Right ventricle myocardium superior (tissue), 1 donor: ENCODE measurements at regions not wholly inside any gene's neighbourhood (a gene's known extent, or its start where the extent isn't known, plus 50 kb on each side); places are given as distances from the start of the nearest gene placed in this dataset.

Experiments
- ATAC-seq: fragments of 200-7000 bp; cut with Tn5 transposase; one replicate; pipeline ENCODE4 v1.9.1; 2020; ENCODE audit warnings: mild to moderate bottlenecking; ENCODE audit not compliant: poor library complexity
- DNase-seq: peaks from one replicate; pipeline ENCODE4 v3.0.0-alpha.2; 2020
- intact Hi-C: fragments of 100-400 bp; cut with DNase I; formaldehyde crosslinking; loops from one replicate; pipeline ENCODE4 v1.11.2; 2022
- donor health status: DM: no; HTN: yes; CAD: no; lungs with severe emphysema.

- no peak for ATAC-seq
- intact Hi-C loops, result no loop called here
These were observed 157.4 kb downstream of the EVX1 start for GRCh38 chr7:27399791-27400567.

GRCh38 chr7:27405780-27406179 lies 163.2 kb downstream of the EVX1 start:
- DNase-seq, result no peak
- ATAC-seq, result no peak
- intact Hi-C loops, result no loop called here

More at GRCh38 chr7:27399791-27400567, 157.4 kb downstream of the EVX1 start:
- no peak for DNase-seq

GRCh38 chr7:27409311-27409710 lies 166.7 kb downstream of the EVX1 start:
- no peak for DNase-seq
- intact Hi-C loops, result no loop called here
- ATAC-seq, result no peak

DNA sequence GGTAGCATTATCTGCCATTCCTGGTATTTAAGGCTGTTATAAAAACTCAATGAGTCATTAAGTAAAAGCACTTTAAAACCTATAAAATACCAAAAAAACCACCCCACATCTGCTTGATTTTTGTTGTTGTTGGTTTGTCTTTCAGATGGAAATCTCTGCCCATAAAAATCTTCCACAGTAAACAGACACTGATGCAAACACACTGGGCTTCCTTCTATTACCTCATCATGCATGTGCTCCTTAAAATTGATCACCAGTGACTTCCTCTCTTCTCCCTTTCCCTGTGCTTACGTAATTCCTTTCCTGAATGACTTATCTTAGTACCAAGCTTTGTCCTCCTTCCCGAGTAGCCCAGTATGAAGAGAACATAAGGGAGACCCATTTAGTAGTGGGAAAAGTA lies 167.2 kb downstream of the EVX1 start:
- intact Hi-C loops, result no loop called here
- DNase-seq (no peak), ATAC-seq (no peak)

- intact Hi-C loops, result no loop called here
- DNase-seq (no peak), ATAC-seq (no peak)
These were observed 168.4 kb downstream of the EVX1 start for GRCh38 chr7:27410812-27411544.

DNA sequence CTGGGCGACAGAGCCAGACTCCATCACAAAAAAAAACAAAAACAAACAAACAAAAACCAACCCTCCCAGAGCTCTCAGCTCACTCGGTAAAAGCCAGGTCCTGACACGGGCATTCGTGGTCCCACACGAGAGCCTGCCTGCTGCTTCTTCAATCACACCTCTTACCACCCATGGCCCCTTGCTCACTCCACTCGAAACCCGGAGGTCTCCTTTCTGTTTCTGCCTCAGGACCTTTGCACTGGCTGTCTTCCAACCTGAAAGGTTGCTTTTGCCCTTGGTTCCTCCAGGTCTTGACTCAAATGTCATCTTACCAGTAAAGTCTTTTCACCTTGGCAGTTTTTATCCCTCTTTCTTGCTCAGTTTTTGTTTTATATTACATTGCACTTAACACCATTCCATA lies 169.6 kb downstream of the EVX1 start:
- ATAC-seq, result no peak
- DNase-seq, result no peak
- intact Hi-C loops, result no loop called here

- intact Hi-C loops, result no loop called here
- no peak for DNase-seq
- ATAC-seq, result no peak
These were observed 175.9 kb downstream of the EVX1 start for GRCh38 chr7:27418541-27418940.

- DNase-seq, result no peak
- intact Hi-C loops, result no loop called here
- no peak for ATAC-seq
These were observed 177.1 kb downstream of the EVX1 start for GRCh38 chr7:27419581-27420177.

DNA sequence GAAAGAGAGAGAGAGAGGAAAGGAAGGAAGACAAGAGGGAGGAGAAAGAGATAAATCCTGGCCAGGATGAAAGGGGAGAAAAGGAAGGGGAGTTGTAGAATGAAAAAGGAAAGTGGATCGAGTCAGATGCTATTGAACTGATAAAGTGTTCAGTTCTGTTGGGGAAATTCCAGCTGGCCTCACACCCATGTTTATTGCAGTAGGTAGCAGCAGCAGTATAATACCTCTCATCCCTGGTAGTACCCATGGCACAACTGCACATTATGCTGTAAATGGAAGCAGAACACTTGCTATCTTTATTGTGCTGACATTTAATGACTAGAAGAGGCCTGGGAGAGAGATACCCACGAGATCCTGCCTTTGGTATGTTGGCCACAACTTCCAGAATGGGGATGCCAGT lies 178.1 kb downstream of the EVX1 start:
- DNase-seq (no peak), ATAC-seq (no peak)
- intact Hi-C loops, result no loop called here

- intact Hi-C loops, result no loop called here
- ATAC-seq (no peak), DNase-seq (no peak)
These were observed 180.7 kb downstream of the EVX1 start for GRCh38 chr7:27423290-27423689.

DNA sequence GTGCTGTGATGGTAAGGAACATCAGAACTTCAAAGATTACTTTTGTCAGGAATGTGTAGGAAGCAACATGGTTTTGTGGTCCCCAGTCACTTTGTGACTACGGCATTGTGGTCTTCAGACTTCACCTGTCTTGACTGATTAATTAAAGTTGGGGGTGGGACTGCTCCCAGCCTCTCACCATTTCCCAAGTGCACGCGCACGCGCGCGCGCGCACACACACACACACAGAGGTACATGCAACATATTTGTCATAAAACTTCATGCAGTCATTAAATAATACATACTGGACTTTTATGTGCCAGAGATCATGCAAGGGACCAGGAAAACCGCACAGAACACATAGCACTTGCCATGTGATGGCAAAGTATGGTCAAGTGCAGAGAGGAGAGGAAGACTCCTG lies 181.2 kb downstream of the EVX1 start:
- ATAC-seq (no peak), DNase-seq (no peak)
- intact Hi-C loops, result no loop called here

DNA sequence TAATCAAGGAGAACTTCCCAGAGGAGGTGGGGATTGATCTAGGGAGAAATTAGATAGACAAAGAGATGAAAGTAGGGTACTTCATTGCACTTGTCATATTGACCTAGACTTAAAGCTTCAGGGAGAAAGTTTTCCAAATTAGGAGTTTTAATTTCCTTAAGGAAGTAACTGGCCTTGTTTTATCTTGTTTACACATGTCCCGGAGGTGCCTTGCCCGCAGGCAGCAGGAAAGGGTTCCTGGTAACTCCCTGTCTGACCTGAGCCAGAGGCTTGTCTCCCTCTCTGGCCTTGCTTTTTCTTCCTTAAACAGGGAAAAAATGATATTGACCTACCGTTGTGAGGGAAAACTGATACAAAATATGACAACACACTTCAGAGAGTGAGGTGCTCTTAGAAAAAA lies 181.6 kb downstream of the EVX1 start:
- intact Hi-C loops, result no loop called here
- ATAC-seq, result no peak
- DNase-seq, result no peak

GRCh38 chr7:27424749-27425148 lies 182.1 kb downstream of the EVX1 start:
- DNase-seq (no peak), ATAC-seq (peak; percentile 27)
- intact Hi-C loops, result no loop called here

DNA sequence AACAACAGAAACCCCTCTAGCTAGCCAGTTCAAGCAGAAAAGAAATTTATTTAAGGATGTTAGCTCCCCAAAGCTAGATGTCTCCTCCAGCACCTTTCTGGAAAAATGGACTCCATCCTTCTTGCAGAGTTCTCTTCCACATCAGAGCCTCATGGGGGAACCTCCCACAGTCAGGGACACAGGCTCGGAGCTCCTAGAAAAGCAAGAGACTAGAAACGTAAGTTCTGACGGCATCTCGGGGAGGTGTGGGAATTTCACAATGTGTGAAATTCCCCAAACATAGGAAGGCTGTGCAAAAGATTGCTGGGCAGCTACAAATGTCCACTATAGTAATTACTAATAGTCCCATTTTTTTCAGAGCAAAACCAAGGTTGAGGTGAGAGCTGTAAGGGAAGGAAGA lies 184.8 kb downstream of the EVX1 start:
- intact Hi-C loops, result no loop called here
- no peak for ATAC-seq
- no peak for DNase-seq

- no peak for DNase-seq
- intact Hi-C loops, result no loop called here
- ATAC-seq, result no peak
These were observed 187.5 kb downstream of the EVX1 start for GRCh38 chr7:27430105-27430504.

DNA sequence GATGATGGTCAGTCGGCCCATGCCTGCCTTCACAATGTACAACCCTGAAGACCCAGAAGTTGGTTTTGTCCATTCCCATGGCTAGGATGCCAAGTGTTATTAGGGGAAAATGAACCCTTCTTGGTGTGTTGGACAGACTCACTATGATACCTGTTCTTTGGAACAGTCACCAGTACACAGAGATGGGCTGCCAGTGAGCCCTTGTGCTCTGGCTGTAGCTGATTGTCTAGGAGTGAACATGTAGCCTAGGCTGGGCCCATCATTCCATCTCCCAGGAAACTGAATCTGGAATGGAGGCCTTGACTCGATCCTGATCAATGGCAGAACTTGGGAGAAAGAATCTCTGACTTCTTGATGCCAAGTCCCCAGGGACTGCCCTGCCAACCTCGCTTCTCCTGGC lies 188.9 kb downstream of the EVX1 start:
- intact Hi-C loops, result no loop called here
- ATAC-seq (no peak), DNase-seq (no peak)

GRCh38 chr7:27433581-27433980 lies 191.0 kb downstream of the EVX1 start:
- ATAC-seq, result no peak
- DNase-seq, result no peak
- intact Hi-C loops, result no loop called here

DNA sequence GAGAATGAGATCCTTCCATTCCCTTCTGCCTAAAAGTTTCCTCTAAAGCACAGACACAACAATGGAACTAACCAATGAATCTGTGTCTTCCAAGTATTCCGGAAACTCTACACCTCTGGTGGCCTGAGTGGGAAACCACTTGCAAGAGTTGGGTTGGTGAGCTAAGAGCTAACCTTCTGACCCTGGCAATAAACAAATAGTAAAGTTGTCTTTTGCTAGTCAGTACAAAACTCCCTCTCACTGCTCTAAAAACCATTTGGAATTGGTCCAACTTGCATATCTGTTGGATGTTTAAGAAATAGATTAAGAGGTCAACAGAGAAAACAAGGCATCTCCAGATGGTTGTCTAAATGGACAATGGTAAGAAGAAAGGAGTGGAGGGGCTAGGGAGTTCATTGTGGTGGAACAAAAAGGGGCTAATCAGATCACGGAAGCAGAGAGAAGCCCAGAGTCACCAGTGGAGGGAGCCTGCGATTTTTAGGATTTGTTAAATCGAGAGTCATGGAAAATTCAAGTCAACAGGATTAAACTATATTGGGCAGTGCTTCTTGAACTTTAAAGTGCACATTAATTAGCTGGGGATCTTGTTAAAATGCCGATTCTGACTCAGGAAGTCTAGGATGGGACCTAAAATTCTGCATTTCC lies 192.3 kb downstream of the EVX1 start:
- intact Hi-C loops, result no loop called here
- ATAC-seq, result no peak
- DNase-seq, result no peak

DNA sequence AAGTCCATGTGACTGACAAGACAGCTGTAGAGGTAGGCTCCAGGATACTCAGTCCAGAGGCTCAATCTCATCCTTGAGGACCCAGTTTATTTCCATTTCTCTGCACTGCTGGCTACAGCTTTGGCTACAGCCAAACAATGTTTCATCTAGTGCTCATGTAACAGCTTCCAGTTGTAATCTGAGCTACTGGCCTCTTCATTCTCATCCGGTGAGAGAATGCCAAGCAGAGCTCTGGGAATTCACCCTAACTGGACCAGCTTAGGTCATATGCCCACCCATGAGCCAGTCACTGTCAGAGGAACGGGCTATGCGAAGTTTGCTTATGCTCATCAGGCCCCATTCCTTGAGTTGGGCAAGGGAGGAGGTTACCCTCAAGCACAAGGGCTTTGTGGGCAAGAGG lies 192.9 kb downstream of the EVX1 start:
- ATAC-seq, result no peak
- no peak for DNase-seq
- intact Hi-C loops, result no loop called here
